SK-N-SH treated with all-trans-retinoic acid at 6 μM for 48 hours (cell line): ENCODE measurements at regions not wholly inside any gene's neighbourhood (a gene's known extent, or its start where the extent isn't known, plus 50 kb on each side); places are given as distances from the start of the nearest gene placed in this dataset.

Experiments
- ATAC-seq: fragments of 200-7000 bp; cut with Tn5 transposase; 3 replicates; pipeline ENCODE4 v1.9.1; 2020; ENCODE audit warnings: mild to moderate bottlenecking, moderate library complexity
- ARNTL ChIP-seq: fragments of 450-650 bp; formaldehyde crosslinking; IDR thresholded peaks from 2 replicates; pipeline ENCODE4 v1.5.0; 2020; ENCODE audit warnings: low read depth, mild to moderate bottlenecking, moderate library complexity, borderline replicate concordance
- BACH2 ChIP-seq: fragments of 250-450 bp; sonication (Bioruptor Pico); IDR thresholded peaks from 2 replicates; pipeline ENCODE4 v1.9.0; 2021; ENCODE audit warnings: mild to moderate bottlenecking, borderline replicate concordance
- CSDC2 ChIP-seq: fragments of 250-450 bp; sonication (Bioruptor Pico); IDR thresholded peaks from 2 replicates; pipeline ENCODE4 v1.5.0; 2020; ENCODE audit warnings: mild to moderate bottlenecking, moderate library complexity
- ESRRG ChIP-seq: fragments of 250-450 bp; sonication (Bioruptor Pico); IDR thresholded peaks from 2 replicates; pipeline ENCODE4 v1.6.1; 2021; ENCODE audit warnings: mild to moderate bottlenecking
- GLIS3 ChIP-seq: fragments of 250-450 bp; sonication (Bioruptor Pico); IDR thresholded peaks from 2 replicates; pipeline ENCODE4 v1.5.0; 2020; ENCODE audit warnings: mild to moderate bottlenecking, moderate library complexity
- ISL1 ChIP-seq: fragments of 250-450 bp; sonication (Bioruptor Pico); IDR thresholded peaks from 2 replicates; pipeline ENCODE4 v2.1.2; 2022; ENCODE audit warnings: mild to moderate bottlenecking, moderate library complexity
- OSR1 ChIP-seq: fragments of 250-450 bp; sonication (Bioruptor Pico); IDR thresholded peaks from 2 replicates; pipeline ENCODE4 v1.8.0; 2022; ENCODE audit warnings: moderate library complexity, mild to moderate bottlenecking, inconsistent platforms
- PATZ1 ChIP-seq: fragments of 250-450 bp; sonication (Bioruptor Pico); IDR thresholded peaks from 2 replicates; pipeline ENCODE4 v1.8.0; 2020; ENCODE audit warnings: mild to moderate bottlenecking, moderate library complexity, borderline replicate concordance
- POU6F1 ChIP-seq: fragments of 250-450 bp; sonication (Bioruptor Pico); IDR thresholded peaks from 2 replicates; pipeline ENCODE4 v1.8.0; 2021; ENCODE audit warnings: low read depth, mild to moderate bottlenecking, moderate library complexity, borderline replicate concordance
- PPARA ChIP-seq: fragments of 250-450 bp; sonication (Bioruptor Pico); IDR thresholded peaks from 2 replicates; pipeline ENCODE4 v1.5.0; 2020; ENCODE audit warnings: mild to moderate bottlenecking, borderline replicate concordance
- SNAI2 ChIP-seq: fragments of 250-450 bp; sonication (Bioruptor Pico); IDR thresholded peaks from 2 replicates; pipeline ENCODE4 v1.5.0; 2020; ENCODE audit warnings: mild to moderate bottlenecking, moderate library complexity
- TCF4 ChIP-seq: fragments of 250-450 bp; sonication (Bioruptor Pico); IDR thresholded peaks from 2 replicates; pipeline ENCODE4 v1.8.0; 2021; ENCODE audit warnings: mild to moderate bottlenecking, moderate library complexity, borderline replicate concordance
- TOX ChIP-seq: fragments of 250-450 bp; sonication (Bioruptor Pico); IDR thresholded peaks from 2 replicates; pipeline ENCODE4 v1.8.0; 2021; ENCODE audit warnings: mild to moderate bottlenecking, moderate library complexity, borderline replicate concordance
- ZC3H10 ChIP-seq: fragments of 250-450 bp; sonication (Bioruptor Pico); IDR thresholded peaks from 2 replicates; pipeline ENCODE4 v1.5.1; 2021; ENCODE audit warnings: mild to moderate bottlenecking, moderate library complexity
- ZFP30 ChIP-seq: fragments of 450-650 bp; formaldehyde crosslinking; IDR thresholded peaks from 2 replicates; pipeline ENCODE4 v1.5.0; 2022; ENCODE audit warnings: mild to moderate bottlenecking, moderate library complexity
- ZNF565 ChIP-seq: fragments of 450-650 bp; formaldehyde crosslinking; conservative IDR thresholded peaks from 2 replicates; pipeline ENCODE4 v1.5.0; 2020; ENCODE audit warnings: low read depth, mild to moderate bottlenecking, moderate library complexity
- ZNF70 ChIP-seq: fragments of 450-650 bp; formaldehyde crosslinking; IDR thresholded peaks from 2 replicates; pipeline ENCODE4 v1.5.0; 2020; ENCODE audit warnings: mild to moderate bottlenecking, moderate library complexity
- ZNF8 ChIP-seq: fragments of 450-650 bp; formaldehyde crosslinking; IDR thresholded peaks from 2 replicates; pipeline ENCODE4 v1.5.0; 2020; ENCODE audit warnings: mild to moderate bottlenecking, moderate library complexity
- TF ChIP-seq, protein P1 (sequence below): fragments of 250-450 bp; sonication (Bioruptor Pico); IDR thresholded peaks from 2 replicates; pipeline ENCODE4 v1.5.1; 2021; ENCODE audit warnings: mild to moderate bottlenecking, moderate library complexity
- TF ChIP-seq, protein P2 (sequence below): fragments of 250-450 bp; sonication (Bioruptor Pico); IDR thresholded peaks from 2 replicates; pipeline ENCODE4 v1.5.1; 2020; ENCODE audit warnings: low read depth, mild to moderate bottlenecking, moderate library complexity

- TF ChIP-seq, protein P1, sequence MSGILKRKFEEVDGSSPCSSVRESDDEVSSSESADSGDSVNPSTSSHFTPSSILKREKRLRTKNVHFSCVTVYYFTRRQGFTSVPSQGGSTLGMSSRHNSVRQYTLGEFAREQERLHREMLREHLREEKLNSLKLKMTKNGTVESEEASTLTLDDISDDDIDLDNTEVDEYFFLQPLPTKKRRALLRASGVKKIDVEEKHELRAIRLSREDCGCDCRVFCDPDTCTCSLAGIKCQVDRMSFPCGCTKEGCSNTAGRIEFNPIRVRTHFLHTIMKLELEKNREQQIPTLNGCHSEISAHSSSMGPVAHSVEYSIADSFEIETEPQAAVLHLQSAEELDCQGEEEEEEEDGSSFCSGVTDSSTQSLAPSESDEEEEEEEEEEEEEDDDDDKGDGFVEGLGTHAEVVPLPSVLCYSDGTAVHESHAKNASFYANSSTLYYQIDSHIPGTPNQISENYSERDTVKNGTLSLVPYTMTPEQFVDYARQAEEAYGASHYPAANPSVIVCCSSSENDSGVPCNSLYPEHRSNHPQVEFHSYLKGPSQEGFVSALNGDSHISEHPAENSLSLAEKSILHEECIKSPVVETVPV: no peak
- TF ChIP-seq TCF4 (CRISPR knock-in tag) (no peak), POU6F1 (CRISPR knock-in tag) (no peak), OSR1 (CRISPR knock-in tag) (no peak), PPARA (CRISPR knock-in tag) (no peak), ZNF565 (CRISPR knock-in tag) (no peak), ZFP30 (no peak), ISL1 (no peak), ZNF8 (CRISPR knock-in tag) (no peak), ESRRG (CRISPR knock-in tag) (no peak)
- TF ChIP-seq, all 23 proteins: peak for 0
Measured at GRCh38 chr3:191797271-191797670, 336.3 kb downstream of the PYDC2 start (continued).

- no peak for ATAC-seq
- TF ChIP-seq TOX: no peak
- TF ChIP-seq ZC3H10: no peak
- TF ChIP-seq ZFP30: no peak
- no peak for TF ChIP-seq TCF4 (CRISPR knock-in tag)
- TF ChIP-seq, protein P2, sequence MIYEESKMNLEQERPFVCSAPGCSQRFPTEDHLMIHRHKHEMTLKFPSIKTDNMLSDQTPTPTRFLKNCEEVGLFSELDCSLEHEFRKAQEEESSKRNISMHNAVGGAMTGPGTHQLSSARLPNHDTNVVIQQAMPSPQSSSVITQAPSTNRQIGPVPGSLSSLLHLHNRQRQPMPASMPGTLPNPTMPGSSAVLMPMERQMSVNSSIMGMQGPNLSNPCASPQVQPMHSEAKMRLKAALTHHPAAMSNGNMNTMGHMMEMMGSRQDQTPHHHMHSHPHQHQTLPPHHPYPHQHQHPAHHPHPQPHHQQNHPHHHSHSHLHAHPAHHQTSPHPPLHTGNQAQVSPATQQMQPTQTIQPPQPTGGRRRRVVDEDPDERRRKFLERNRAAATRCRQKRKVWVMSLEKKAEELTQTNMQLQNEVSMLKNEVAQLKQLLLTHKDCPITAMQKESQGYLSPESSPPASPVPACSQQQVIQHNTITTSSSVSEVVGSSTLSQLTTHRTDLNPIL: no peak
- TF ChIP-seq, protein P1: no peak
- TF ChIP-seq ARNTL (CRISPR knock-in tag): no peak
- TF ChIP-seq SNAI2: no peak
- no peak for TF ChIP-seq PATZ1 (CRISPR knock-in tag)
- TF ChIP-seq POU6F1 (CRISPR knock-in tag): no peak
- no peak for TF ChIP-seq ISL1
- no peak for TF ChIP-seq ZNF70 (CRISPR knock-in tag)
- TF ChIP-seq CSDC2 (CRISPR knock-in tag): no peak
Measured at GRCh38 chr3:191802671-191803070, 341.7 kb downstream of the PYDC2 start.

- TF ChIP-seq ZFP30 (no peak), ESRRG (CRISPR knock-in tag) (no peak), CSDC2 (CRISPR knock-in tag) (no peak), OSR1 (CRISPR knock-in tag) (no peak), ARNTL (CRISPR knock-in tag) (no peak), POU6F1 (CRISPR knock-in tag) (no peak), PATZ1 (CRISPR knock-in tag) (no peak), ZNF70 (CRISPR knock-in tag) (no peak), ZC3H10 (no peak), BACH2 (CRISPR knock-in tag) (no peak), SNAI2 (no peak), ISL1 (no peak), PPARA (CRISPR knock-in tag) (no peak), GLIS3 (CRISPR knock-in tag) (no peak)
- TF ChIP-seq, protein P2: no peak
- ATAC-seq: no peak
Measured at GRCh38 chr3:191804935-191805334, 344.0 kb downstream of the PYDC2 start.
